ENCODE measurements at regions not wholly inside any gene's neighbourhood (a gene's known extent, or its start where the extent isn't known, plus 50 kb on each side); places are given as distances from the start of the nearest gene placed in this dataset.

- intact Hi-C loops (cut with micrococcal nuclease) = no loop called here
- no peak overlapping the region for H3K9ac ChIP-seq (ENCODE audit: low read length)
- ATAC-seq (no peak), DNase-seq (ENCODE audit: low read depth, low spot score) (no peak)
- no peaks in the 10 kb centered on the region for H3K9me3 ChIP-seq (ENCODE audit: control insufficient read depth in 1 of 2, insufficient read depth in 1 of 2, low read depth in 1 of 2, low read length in 2 of 2)
- H3K36me3 ChIP-seq (ENCODE audit: control insufficient read depth in 1 of 2, insufficient read depth in 2 of 2, low read length in 2 of 2) = no peaks in the 10 kb centered on the region
- H4K20me1 ChIP-seq (ENCODE audit: insufficient read depth) = no peaks in the 10 kb centered on the region
- H3K4me3 ChIP-seq (replicated peaks in 1 of 2; ENCODE audit: low read depth in 1 of 2, low read length in 2 of 2) = no peak overlapping the region
- RAD21 ChIA-PET (ENCODE audit: low non-redundant PET in 1 of 2, low total read pairs in 2 of 2, uncharacterized antibody in 2 of 2, unreplicated experiment in 2 of 2) = no interaction called here
- H3K27me3 ChIP-seq (ENCODE audit: insufficient read depth, low read length) = no peaks in the 10 kb centered on the region
- TF ChIP-seq CEBPB (IDR thresholded peaks at IDR 0.05; ENCODE audit: low read depth) (no peak), RAD21 (IDR thresholded peaks at IDR 0.05; ENCODE audit: low read depth) (no peak), ZBTB33 (IDR thresholded peaks at IDR 0.05; ENCODE audit: extremely low read depth, insufficient replicate concordance, low read length) (no peak), ZFX (IDR thresholded peaks at IDR 0.05) (no peak), CBX3 (IDR thresholded peaks at IDR 0.05; ENCODE audit: low read depth) (no peak), POLR2AphosphoS5 (IDR thresholded peaks at IDR 0.05; ENCODE audit: low read depth, low read length) (no peak), ELF1 (IDR thresholded peaks at IDR 0.05; ENCODE audit: borderline replicate concordance, low read depth) (no peak), REST (IDR thresholded peaks at IDR 0.05; ENCODE audit: low read depth) (no peak), ZNF274 (IDR thresholded peaks at IDR 0.05; ENCODE audit: low read depth, low read length) (no peak), EZH2phosphoT487 (IDR thresholded peaks at IDR 0.05; ENCODE audit: borderline replicate concordance) (no peak), TCF7L2 (IDR thresholded peaks at IDR 0.05; ENCODE audit: borderline replicate concordance, extremely low read depth, insufficient read depth, insufficient read length) (no peak), FOSL1 (IDR thresholded peaks at IDR 0.05; ENCODE audit: low read depth) (no peak), MAX (IDR thresholded peaks at IDR 0.05) (no peak), JUND (IDR thresholded peaks at IDR 0.05) (no peak), YY1 (IDR thresholded peaks at IDR 0.05; ENCODE audit: extremely low read depth, insufficient replicate concordance, low read depth, low read length) (no peak), EZH2 (IDR thresholded peaks at IDR 0.05) (no peak), ATF3 (IDR thresholded peaks at IDR 0.05) (no peak), POLR2A (IDR thresholded peaks at IDR 0.05; ENCODE audit: borderline replicate concordance, extremely low read depth, insufficient read depth, insufficient read length) (no peak)
- BruUV-seq (replicated peaks) = no TSS peak
- CTCF ChIA-PET = no interaction called here
- H3K27ac ChIP-seq (ENCODE audit: low read depth, low read length) = no peak overlapping the region
- no peak overlapping the region for H2AFZ ChIP-seq (ENCODE audit: low read depth, low read length, poor library complexity, severe bottlenecking)
- H3K79me2 ChIP-seq (ENCODE audit: insufficient read depth, low read length) = no peaks in the 10 kb centered on the region
- H3K9me2 ChIP-seq (ENCODE audit: insufficient read depth) = no peaks in the 10 kb centered on the region
- H3K4me2 ChIP-seq (ENCODE audit: low read length) = no peak overlapping the region
- no peaks in the 10 kb centered on the region for H3K4me1 ChIP-seq (ENCODE audit: control insufficient read depth in 1 of 2, insufficient read depth in 2 of 2, low read length in 2 of 2)
- POLR2A ChIA-PET = no interaction called here
Measured at GRCh38 chr12:92446083-92446460, 256.7 kb upstream of the PLEKHG7 start.

Measured in HCT116 (cell line).